Endothelial cell of umbilical vein (primary cell): ENCODE measurements at regions not wholly inside any gene's neighbourhood (a gene's known extent, or its start where the extent isn't known, plus 50 kb on each side); places are given as distances from the start of the nearest gene placed in this dataset.

Experiments
- CTCF ChIP-seq, 2 donors: IDR thresholded peaks; 1 replicate in 1 of 2; 2 replicates in 1 of 2; pipeline ENCODE4 v1.5.1; 2011; ENCODE audit warnings: low read length in 2 of 2, mild to moderate bottlenecking in 2 of 2, moderate library complexity in 2 of 2, control low read depth in 1 of 2, inconsistent platforms in 1 of 2, low read depth in 1 of 2; ENCODE audit not compliant: insufficient read depth in 1 of 2; ENCODE audit errors: extremely low read depth in 1 of 2
- GATA2 ChIP-seq: IDR thresholded peaks from 2 replicates; pipeline ENCODE4 v1.7.0; 2011; ENCODE audit warnings: low read depth, mild to moderate bottlenecking, moderate library complexity, mixed read lengths, low read length; ENCODE audit not compliant: insufficient read length, insufficient read depth
- JUN ChIP-seq: IDR thresholded peaks from 2 replicates; pipeline ENCODE4 v1.6.1; 2011; ENCODE audit warnings: borderline replicate concordance, low read depth; ENCODE audit not compliant: insufficient read length, insufficient read depth
- MAX ChIP-seq: IDR thresholded peaks from 2 replicates; pipeline ENCODE4 v1.6.1; 2011; ENCODE audit not compliant: insufficient read depth, insufficient read length
- MYC ChIP-seq: IDR thresholded peaks from one replicate; pipeline ENCODE4 v1.6.1; 2011; ENCODE audit warnings: mild to moderate bottlenecking, low read depth, low read length
- POLR2A ChIP-seq: IDR thresholded peaks from 2 replicates; pipeline ENCODE4 v1.6.1; 2012; ENCODE audit warnings: low read depth, mild to moderate bottlenecking, control low read depth, low read length
- POLR2AphosphoS5 ChIP-seq: IDR thresholded peaks from 2 replicates; pipeline ENCODE4 v1.6.1; 2012; ENCODE audit warnings: low read depth, mild to moderate bottlenecking, control low read depth, low read length, moderate library complexity; ENCODE audit not compliant: insufficient read depth

GRCh38 chr11:15845261-15845660 lies 511.1 kb downstream of the SOX6 start:
- TF ChIP-seq POLR2A (no peak), POLR2AphosphoS5 (no peak), CTCF (IDR thresholded peaks at IDR 0.05; ENCODE audit: extremely low read depth in 1 of 2, insufficient read depth in 1 of 2, low read depth in 1 of 2, low read length in 2 of 2) (no peak), GATA2 (no peak), MAX (no peak), MYC (no peak), JUN (no peak)
